HEK293 (cell line): ENCODE measurements at regions not wholly inside any gene's neighbourhood (a gene's known extent, or its start where the extent isn't known, plus 50 kb on each side); places are given as distances from the start of the nearest gene placed in this dataset.
"Not testable (repeated sequence)": the region's sequence is repeated elsewhere in the genome, so short reads cannot be mapped to it uniquely, and the experiment has no call there.

Source experiments
- CTCF ChIA-PET: fragments of 350-600 bp; formaldehyde crosslinking; extraction: SDS; loops from one replicate; lab custom pipeline; 2021; ENCODE audit warnings: antibody characterized with exemption; lab: Yijun Ruan, JAX
- POLR2A ChIA-PET: fragments of 300-600 bp; formaldehyde crosslinking; extraction: SDS; loops from one replicate; lab custom pipeline; 2020; ENCODE audit warnings: antibody characterized with exemption, inconsistent platforms; lab: Yijun Ruan, JAX
- H3K27ac ChIP-seq: fragments of 200-500 bp; sonication (Bioruptor generic); 2 replicates; pipeline ENCODE4 v1.5.1; 2014; ENCODE audit warnings: low read depth, low read length, control low read depth, inconsistent platforms; ENCODE audit errors: extremely low read depth
- H3K36me3 ChIP-seq, 2 experiments: fragments of 200-500 bp in 1 of 2; sonication (Bioruptor generic) in 1 of 2; 1 replicate in 1 of 2; 2 replicates in 1 of 2; pipeline ENCODE4 v1.5.1; 2014 to 2017; ENCODE audit warnings: inconsistent platforms in 2 of 2, low read length in 2 of 2; ENCODE audit not compliant: control insufficient read depth in 2 of 2, insufficient read depth in 1 of 2
- H3K4me1 ChIP-seq: fragments of 200-500 bp; sonication (Bioruptor generic); 2 replicates; pipeline ENCODE4 v1.5.1; 2014; ENCODE audit warnings: mild to moderate bottlenecking, low read length, inconsistent platforms; ENCODE audit not compliant: control insufficient read depth, insufficient read depth
- H3K4me3 ChIP-seq: 2 replicates; pipeline ENCODE4 v1.5.1; 2011; ENCODE audit warnings: low read depth, mild to moderate bottlenecking, control low read depth, low read length, moderate library complexity
- H3K9me3 ChIP-seq: fragments of 200-500 bp; sonication (Bioruptor generic); 2 replicates; pipeline ENCODE4 v1.5.1; 2014; ENCODE audit warnings: low read depth, low read length, inconsistent platforms; ENCODE audit not compliant: control insufficient read depth, insufficient read depth

- CTCF ChIA-PET, H3K9me3 ChIP-seq, H3K4me3 ChIP-seq, H3K36me3 ChIP-seq, POLR2A ChIA-PET, H3K27ac ChIP-seq, H3K4me1 ChIP-seq: not testable (repeated sequence)
Measured at GRCh38 chr17:16832853-16833252, 139.1 kb downstream of the TNFRSF13B start.

GRCh38 chr17:16832206-16832605 is 139.7 kb downstream of the TNFRSF13B start:
- H3K27ac ChIP-seq, H3K4me3 ChIP-seq, H3K36me3 ChIP-seq, H3K4me1 ChIP-seq, H3K9me3 ChIP-seq, CTCF ChIA-PET, POLR2A ChIA-PET: not testable (repeated sequence)

- H3K4me3 ChIP-seq, POLR2A ChIA-PET, H3K4me1 ChIP-seq, H3K27ac ChIP-seq, H3K9me3 ChIP-seq, CTCF ChIA-PET, H3K36me3 ChIP-seq: not testable (repeated sequence)
Measured at GRCh38 chr17:16830770-16831169, 140.7 kb downstream of the CCDC144A start.

GRCh38 chr17:16830219-16830618 is 140.2 kb downstream of the CCDC144A start:
- CTCF ChIA-PET, POLR2A ChIA-PET, H3K27ac ChIP-seq: not testable (repeated sequence)

More at GRCh38 chr17:16830219-16830618, 140.2 kb downstream of the CCDC144A start:
- H3K9me3 ChIP-seq, H3K4me3 ChIP-seq, H3K36me3 ChIP-seq, H3K4me1 ChIP-seq: not testable (repeated sequence)
